GM12864 (cell line): ENCODE measurements at regions not wholly inside any gene's neighbourhood (a gene's known extent, or its start where the extent isn't known, plus 50 kb on each side); places are given as distances from the start of the nearest gene placed in this dataset.

ENCODE experiments used
- DNase-seq: peaks from one replicate; pipeline ENCODE4 v3.0.0-alpha.2; 2011; ENCODE audit warnings: low read depth
- H3K4me3 ChIP-seq: 2 replicates; pipeline ENCODE4 v1.5.1; 2011; ENCODE audit warnings: mild to moderate bottlenecking, low read depth, low read length, control low read depth
- TF ChIP-seq, protein P1 (sequence below): IDR thresholded peaks from 2 replicates; pipeline ENCODE4 v1.5.1; 2011; ENCODE audit warnings: low read depth, mild to moderate bottlenecking, moderate library complexity, low read length, control low read depth, inconsistent platforms; ENCODE audit errors: missing control alignments

DNA sequence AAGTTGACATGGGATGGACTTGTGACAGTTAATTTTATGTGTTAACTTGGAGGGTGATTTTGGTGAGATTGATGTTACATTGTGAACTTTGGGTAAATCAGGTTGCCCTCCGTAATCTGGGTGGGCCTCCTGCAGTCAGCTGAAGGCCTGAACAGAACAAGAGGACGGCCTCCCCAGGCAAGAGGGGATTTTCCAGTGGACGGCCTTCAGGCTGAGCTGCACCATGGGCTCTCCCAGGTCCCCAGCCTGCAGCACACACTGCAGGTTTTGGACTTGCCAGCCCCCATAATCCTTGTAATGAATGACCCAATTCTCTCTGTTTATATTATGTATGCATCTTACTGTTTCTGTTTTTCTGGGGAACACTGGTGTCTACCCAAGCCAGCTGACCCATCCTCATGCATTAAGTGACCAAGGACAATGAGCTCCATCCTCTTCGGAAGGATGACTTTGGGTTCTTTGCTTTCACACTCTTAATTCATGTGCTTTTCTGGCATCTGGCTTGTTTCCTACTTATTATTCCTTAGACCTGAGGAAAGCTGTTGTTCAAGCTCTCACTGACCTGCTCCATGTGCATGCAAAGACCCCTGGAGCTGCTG, 64.2 kb downstream of the DACT2 start:
- TF ChIP-seq, protein P1, sequence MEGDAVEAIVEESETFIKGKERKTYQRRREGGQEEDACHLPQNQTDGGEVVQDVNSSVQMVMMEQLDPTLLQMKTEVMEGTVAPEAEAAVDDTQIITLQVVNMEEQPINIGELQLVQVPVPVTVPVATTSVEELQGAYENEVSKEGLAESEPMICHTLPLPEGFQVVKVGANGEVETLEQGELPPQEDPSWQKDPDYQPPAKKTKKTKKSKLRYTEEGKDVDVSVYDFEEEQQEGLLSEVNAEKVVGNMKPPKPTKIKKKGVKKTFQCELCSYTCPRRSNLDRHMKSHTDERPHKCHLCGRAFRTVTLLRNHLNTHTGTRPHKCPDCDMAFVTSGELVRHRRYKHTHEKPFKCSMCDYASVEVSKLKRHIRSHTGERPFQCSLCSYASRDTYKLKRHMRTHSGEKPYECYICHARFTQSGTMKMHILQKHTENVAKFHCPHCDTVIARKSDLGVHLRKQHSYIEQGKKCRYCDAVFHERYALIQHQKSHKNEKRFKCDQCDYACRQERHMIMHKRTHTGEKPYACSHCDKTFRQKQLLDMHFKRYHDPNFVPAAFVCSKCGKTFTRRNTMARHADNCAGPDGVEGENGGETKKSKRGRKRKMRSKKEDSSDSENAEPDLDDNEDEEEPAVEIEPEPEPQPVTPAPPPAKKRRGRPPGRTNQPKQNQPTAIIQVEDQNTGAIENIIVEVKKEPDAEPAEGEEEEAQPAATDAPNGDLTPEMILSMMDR: no peak
- no peak overlapping the region for H3K4me3 ChIP-seq
- DNase-seq: no peak

DNA sequence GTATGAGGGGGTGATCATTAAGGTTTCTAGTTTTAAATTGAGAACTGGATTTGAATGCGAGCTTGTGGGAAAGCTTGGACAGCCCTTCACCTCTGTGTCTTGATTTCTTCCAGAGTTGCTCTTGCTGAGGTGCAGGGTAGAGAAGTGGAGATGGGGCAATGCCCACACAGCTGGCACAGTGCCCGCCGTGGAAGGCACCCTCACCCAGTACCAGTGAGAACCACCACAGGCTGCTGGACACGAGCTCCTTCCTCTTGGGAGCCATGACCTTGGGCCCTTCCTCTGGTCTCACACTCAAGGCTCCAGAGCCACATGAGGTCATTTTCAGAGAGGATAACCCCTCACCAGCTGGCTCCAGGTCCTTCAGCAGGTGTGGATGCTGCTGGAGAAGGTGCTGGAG, 67.3 kb downstream of the DACT2 start:
- DNase-seq: no peak
- no peak overlapping the region for H3K4me3 ChIP-seq
- TF ChIP-seq, protein P1: no peak

DNA sequence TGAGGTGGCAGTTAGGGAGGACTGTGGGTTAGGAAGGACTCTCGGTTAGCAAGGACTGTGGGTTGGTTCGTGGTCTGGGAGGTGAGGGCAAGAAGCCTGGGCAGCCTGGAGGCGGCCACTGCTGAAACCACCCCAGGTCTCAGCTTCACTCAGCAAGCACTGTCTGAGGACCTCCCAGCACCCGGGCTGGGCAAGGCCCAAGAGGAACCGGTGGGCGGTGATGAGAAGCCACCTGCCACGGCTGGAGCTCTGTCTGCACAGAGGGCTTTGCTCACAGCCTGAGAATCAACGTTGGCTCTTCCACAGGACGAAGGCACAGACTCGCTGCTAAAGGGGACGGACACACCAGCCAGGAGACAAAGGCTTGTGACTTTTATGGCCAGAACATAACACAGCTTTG, 69.3 kb downstream of the DACT2 start:
- TF ChIP-seq, protein P1: no peak

DNA sequence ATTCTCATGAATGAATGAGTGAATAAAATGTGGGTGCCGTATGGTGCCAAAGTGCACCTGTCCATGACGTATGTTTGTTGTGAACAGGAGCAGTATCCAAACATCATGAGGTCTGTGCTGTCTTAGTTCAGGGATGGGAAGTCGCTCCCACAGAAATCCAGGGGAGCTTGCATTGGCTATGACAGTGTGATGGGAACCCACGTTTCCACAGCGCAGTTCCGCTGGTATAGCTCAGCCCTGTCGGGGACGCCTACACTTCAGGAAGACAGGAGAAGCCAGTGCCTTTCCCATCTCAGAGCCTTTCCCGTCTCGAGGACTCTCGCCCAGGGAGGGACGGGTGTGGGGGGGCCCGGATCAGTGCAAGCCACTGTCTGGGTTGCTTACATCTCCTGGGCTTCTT, 69.8 kb downstream of the DACT2 start:
- TF ChIP-seq, protein P1: no peak
- H3K4me3 ChIP-seq: no peak overlapping the region
- DNase-seq: no peak

More for the DNA sequence above, 69.3 kb downstream of the DACT2 start:
- no peak overlapping the region for H3K4me3 ChIP-seq
- DNase-seq: no peak

DNA sequence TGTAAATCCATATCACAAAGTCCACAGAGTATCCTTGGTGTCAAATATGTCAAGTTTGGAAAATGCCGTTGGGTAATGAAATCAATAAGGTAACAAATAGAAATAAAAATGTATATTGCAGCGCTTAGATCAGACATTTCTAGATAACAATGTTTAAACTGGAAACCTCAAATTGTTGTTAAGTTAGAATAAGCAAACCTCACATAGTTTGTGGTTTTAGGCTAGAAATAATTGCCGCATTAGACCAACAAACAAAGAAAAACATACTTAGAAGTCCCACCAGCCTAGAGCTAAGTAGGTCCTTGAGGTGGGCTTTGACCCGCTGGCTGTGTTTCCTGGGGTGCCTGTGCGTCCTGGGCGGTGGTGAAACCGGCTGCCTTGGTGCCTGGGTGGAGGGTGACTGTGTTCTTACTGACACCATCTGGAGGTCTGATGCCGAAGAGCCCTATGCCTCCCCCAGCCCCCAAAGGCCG, 71.4 kb downstream of the DACT2 start:
- TF ChIP-seq, protein P1: no peak
- no peak overlapping the region for H3K4me3 ChIP-seq

DNA sequence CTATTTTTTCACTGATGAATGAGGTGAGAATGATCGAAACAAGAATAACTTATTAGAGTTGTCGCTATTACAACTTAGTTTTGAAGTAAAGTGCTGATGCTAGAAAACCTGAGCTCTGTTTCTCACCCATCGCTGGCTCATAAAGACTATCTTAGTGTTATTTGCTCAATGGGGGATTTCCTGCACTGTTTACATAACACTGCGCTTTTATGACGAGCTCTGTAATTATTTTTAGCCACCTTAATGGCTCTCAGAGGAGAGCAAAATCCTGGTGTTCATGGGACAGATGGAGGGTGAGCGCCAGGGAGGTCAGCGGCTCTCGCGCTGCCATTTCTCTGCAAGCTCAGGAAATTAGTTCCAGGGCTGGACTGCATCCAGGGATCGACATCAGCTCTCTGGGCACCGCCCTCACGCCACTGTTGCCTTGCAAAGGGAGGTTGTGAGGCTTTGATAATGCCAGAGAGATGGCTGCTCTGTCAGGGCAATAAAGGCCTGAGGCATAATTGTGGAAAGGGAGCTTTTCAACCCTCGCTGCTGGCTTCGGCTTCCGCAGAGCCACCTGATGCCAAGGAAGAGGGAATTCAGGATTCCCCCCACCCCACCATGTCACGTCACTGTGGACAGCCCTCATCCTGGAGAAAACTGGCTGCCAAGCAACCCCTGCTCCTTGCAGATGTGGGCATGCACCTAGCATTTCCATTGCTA, 72.0 kb downstream of the DACT2 start:
- no peak overlapping the region for H3K4me3 ChIP-seq
- no peak for DNase-seq
- TF ChIP-seq, protein P1: no peak

More for the DNA sequence above, 71.4 kb downstream of the DACT2 start:
- DNase-seq: no peak

DNA sequence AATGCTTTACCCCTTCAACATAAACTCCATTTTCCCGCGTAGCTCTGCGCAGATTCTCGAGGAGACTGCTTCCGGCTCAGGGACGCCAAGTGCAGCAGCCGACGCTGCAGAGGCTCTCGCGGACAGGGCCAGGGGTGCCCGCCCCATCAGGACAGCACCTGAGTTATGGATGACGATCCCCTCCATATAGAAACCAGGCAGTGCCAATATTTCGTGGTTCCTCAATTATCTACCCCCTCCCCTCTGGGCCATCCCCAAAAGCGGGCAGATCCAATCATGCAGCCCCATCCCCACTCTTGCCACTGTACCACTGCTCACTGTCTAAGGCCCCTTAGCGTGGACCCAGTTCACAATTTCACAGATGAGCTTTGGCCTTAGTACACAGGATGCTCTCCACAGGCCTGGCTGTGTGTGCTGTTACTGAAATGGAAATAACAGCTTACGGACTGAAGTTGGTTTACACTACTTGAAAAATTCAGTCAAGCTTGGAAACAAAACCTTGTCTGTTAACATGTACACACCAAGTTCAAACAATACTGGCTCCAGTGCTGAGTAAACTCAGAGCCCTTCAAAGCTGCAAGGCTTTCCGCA, 74.5 kb downstream of the DACT2 start:
- no peak for DNase-seq
- no peak overlapping the region for H3K4me3 ChIP-seq
- TF ChIP-seq, protein P1: no peak
